Upper lobe of right lung (tissue), 1 donor: ENCODE measurements at regions not wholly inside any gene's neighbourhood (a gene's known extent, or its start where the extent isn't known, plus 50 kb on each side); places are given as distances from the start of the nearest gene placed in this dataset.
A peak's percentile ranks its signal among the peaks of the same experiment; 100 is the strongest.

ENCODE experiments used
- ATAC-seq: fragments of 200-7000 bp; cut with Tn5 transposase; one replicate; pipeline ENCODE4 v1.9.1; 2020; ENCODE audit warnings: mild to moderate bottlenecking, moderate library complexity
- DNase-seq: peaks from one replicate; pipeline ENCODE4 v3.0.0-alpha.2; 2020
- H3K27ac ChIP-seq: fragments of 200-600 bp; one replicate; pipeline ENCODE4 v1.8.0; 2022
- H3K27me3 ChIP-seq: fragments of 200-600 bp; one replicate; pipeline ENCODE4 v1.8.0; 2022; ENCODE audit warnings: mild to moderate bottlenecking
- H3K36me3 ChIP-seq: fragments of 200-600 bp; one replicate; pipeline ENCODE4 v1.8.0; 2022
- H3K4me1 ChIP-seq: fragments of 200-600 bp; one replicate; pipeline ENCODE4 v1.8.0; 2022
- H3K4me3 ChIP-seq: fragments of 200-600 bp; one replicate; pipeline ENCODE4 v1.8.0; 2022; ENCODE audit warnings: mild to moderate bottlenecking
- H3K9me3 ChIP-seq: fragments of 200-600 bp; one replicate; pipeline ENCODE4 v1.8.0; 2022
- intact Hi-C: fragments of 100-400 bp; cut with DNase I; formaldehyde crosslinking; loops from one replicate; pipeline ENCODE4 v1.11.0; 2022
- TF ChIP-seq, protein P1 (sequence below): fragments of 200-600 bp; IDR thresholded peaks from one replicate; pipeline ENCODE4 v1.8.0; 2022; ENCODE audit warnings: antibody characterized with exemption
- donor health status: DM: no; HTN: yes; CAD: no; lungs with severe emphysema.

GRCh38 chr2:80863147-80863714 is 558.7 kb upstream of the LRRTM1 start:
- intact Hi-C loops, result no loop called here
- ATAC-seq, result peak; percentile 12
- no peak overlapping the region for H3K27ac ChIP-seq
- DNase-seq, result peak; percentile 51
- H3K4me1 ChIP-seq, result no peaks in the 10 kb centered on the region
- TF ChIP-seq, protein P1, sequence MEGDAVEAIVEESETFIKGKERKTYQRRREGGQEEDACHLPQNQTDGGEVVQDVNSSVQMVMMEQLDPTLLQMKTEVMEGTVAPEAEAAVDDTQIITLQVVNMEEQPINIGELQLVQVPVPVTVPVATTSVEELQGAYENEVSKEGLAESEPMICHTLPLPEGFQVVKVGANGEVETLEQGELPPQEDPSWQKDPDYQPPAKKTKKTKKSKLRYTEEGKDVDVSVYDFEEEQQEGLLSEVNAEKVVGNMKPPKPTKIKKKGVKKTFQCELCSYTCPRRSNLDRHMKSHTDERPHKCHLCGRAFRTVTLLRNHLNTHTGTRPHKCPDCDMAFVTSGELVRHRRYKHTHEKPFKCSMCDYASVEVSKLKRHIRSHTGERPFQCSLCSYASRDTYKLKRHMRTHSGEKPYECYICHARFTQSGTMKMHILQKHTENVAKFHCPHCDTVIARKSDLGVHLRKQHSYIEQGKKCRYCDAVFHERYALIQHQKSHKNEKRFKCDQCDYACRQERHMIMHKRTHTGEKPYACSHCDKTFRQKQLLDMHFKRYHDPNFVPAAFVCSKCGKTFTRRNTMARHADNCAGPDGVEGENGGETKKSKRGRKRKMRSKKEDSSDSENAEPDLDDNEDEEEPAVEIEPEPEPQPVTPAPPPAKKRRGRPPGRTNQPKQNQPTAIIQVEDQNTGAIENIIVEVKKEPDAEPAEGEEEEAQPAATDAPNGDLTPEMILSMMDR, result no peak
- H3K36me3 ChIP-seq, result no peaks in the 10 kb centered on the region
- H3K9me3 ChIP-seq, result peaks cover 3% of the 10 kb centered on the region
- no peaks in the 10 kb centered on the region for H3K27me3 ChIP-seq
- no peak overlapping the region for H3K4me3 ChIP-seq

DNA sequence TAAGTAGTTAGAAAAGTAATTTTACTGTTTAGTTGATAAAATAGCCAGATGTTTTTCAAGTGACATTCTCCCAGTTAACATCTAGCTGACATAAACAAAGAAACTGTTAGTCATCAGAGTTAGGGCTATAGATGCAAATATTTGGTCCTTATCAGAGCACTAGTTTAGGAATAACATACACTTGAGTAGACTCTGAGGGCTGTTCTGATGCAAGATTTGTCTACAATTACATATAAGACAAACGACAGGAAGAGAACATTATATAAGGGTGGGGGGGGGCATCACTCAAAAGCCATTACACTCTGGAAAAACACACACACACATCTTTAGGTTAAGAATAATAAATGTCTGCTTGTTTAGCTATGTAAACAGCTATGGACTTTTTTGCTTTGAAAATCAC is 554.4 kb upstream of the LRRTM1 start:
- no peaks in the 10 kb centered on the region for H3K27me3 ChIP-seq
- H3K4me1 ChIP-seq, result no peaks in the 10 kb centered on the region
- peaks cover 3% of the 10 kb centered on the region for H3K9me3 ChIP-seq
- intact Hi-C loops, result no loop called here
- TF ChIP-seq, protein P1, result no peak
- DNase-seq (no peak), ATAC-seq (no peak)
- H3K27ac ChIP-seq, result no peak overlapping the region
- H3K4me3 ChIP-seq, result no peak overlapping the region
- no peaks in the 10 kb centered on the region for H3K36me3 ChIP-seq

GRCh38 chr2:80856227-80856626 is 551.7 kb upstream of the LRRTM1 start:
- H3K27me3 ChIP-seq, result no peaks in the 10 kb centered on the region
- no peaks in the 10 kb centered on the region for H3K4me1 ChIP-seq
- H3K9me3 ChIP-seq, result no peaks in the 10 kb centered on the region
- DNase-seq (no peak), ATAC-seq (no peak)
- no peak overlapping the region for H3K4me3 ChIP-seq
- H3K36me3 ChIP-seq, result no peaks in the 10 kb centered on the region
- H3K27ac ChIP-seq, result no peak overlapping the region
- intact Hi-C loops, result no loop called here
- TF ChIP-seq, protein P1, result no peak

GRCh38 chr2:80854831-80855230 is 550.3 kb upstream of the LRRTM1 start:
- ATAC-seq (no peak), DNase-seq (no peak)
- H3K36me3 ChIP-seq, result no peaks in the 10 kb centered on the region
- H3K4me3 ChIP-seq, result no peak overlapping the region
- no peaks in the 10 kb centered on the region for H3K9me3 ChIP-seq
- H3K27me3 ChIP-seq, result no peaks in the 10 kb centered on the region
- TF ChIP-seq, protein P1, result no peak
- no peak overlapping the region for H3K27ac ChIP-seq
- intact Hi-C loops, result no loop called here
- H3K4me1 ChIP-seq, result no peaks in the 10 kb centered on the region

- Histone ChIP-seq H3K27me3 (no peaks in the 10 kb centered on the region), H3K4me3 (no peak overlapping the region), H3K4me1 (no peaks in the 10 kb centered on the region), H3K36me3 (no peaks in the 10 kb centered on the region), H3K27ac (no peak overlapping the region), H3K9me3 (no peaks in the 10 kb centered on the region)
- TF ChIP-seq, protein P1, result no peak
- DNase-seq (no peak), ATAC-seq (no peak)
- intact Hi-C loops, result no loop called here
Measured at GRCh38 chr2:80852808-80853139, 548.2 kb upstream of the LRRTM1 start.
